ENCODE measurements at regions not wholly inside any gene's neighbourhood (a gene's known extent, or its start where the extent isn't known, plus 50 kb on each side); places are given as distances from the start of the nearest gene placed in this dataset.

GRCh38 chr2:6089474-6089873, 397.3 kb downstream of the SOX11 start:
- Histone ChIP-seq H3K79me2 (ENCODE audit: control insufficient read depth in 1 of 2, insufficient read depth in 2 of 2, low read length in 2 of 2) (no peaks in the 10 kb centered on the region), H2BK120ac (replicated peaks; ENCODE audit: low read depth, low read length) (no peak overlapping the region), H3K36me3 (ENCODE audit: control insufficient read depth in 2 of 4, insufficient read depth in 4 of 4, low read length in 3 of 4) (no peaks in the 10 kb centered on the region), H3K4me2 (ENCODE audit: insufficient read depth in 1 of 2, low read depth in 2 of 2, low read length in 2 of 2) (peak overlapping the region in 1 of 2 experiments; percentile 17; a peak in 1 of 4 replicates), H3K18ac (ENCODE audit: extremely low read depth, low read length) (no peak overlapping the region), H3K4me3 (ENCODE audit: extremely low read depth in 1 of 4, insufficient read depth in 2 of 4, low read depth in 3 of 4, low read length in 4 of 4) (no peak overlapping the region), H2AK5ac (ENCODE audit: low read depth, low read length) (no peak overlapping the region), H4K5ac (ENCODE audit: insufficient read length, low read depth, low read length) (no peak overlapping the region), H2AFZ (ENCODE audit: low read length) (no peak overlapping the region), H3K9me3 (ENCODE audit: insufficient read depth in 2 of 2, low read depth in 1 of 2, low read length in 1 of 2) (peaks cover 17 to 18% of the 10 kb centered on the region in 2 experiments), H3K23me2 (ENCODE audit: low read depth, low read length) (no peaks in the 10 kb centered on the region), H3K9ac (replicated peaks in 1 of 4; ENCODE audit: extremely low read depth in 1 of 4, low read depth in 3 of 4, low read length in 3 of 4) (no peak overlapping the region), H3K14ac (ENCODE audit: insufficient read length) (no peak overlapping the region), H3K56ac (replicated peaks; ENCODE audit: insufficient read length, low read depth, low read length) (no peak overlapping the region), H2BK20ac (ENCODE audit: low read length) (no peak overlapping the region), H3K23ac (ENCODE audit: insufficient read length) (no peak overlapping the region), H2BK5ac (ENCODE audit: low read depth, low read length) (no peak overlapping the region), H3K27me3 (replicated peaks in 1 of 4; ENCODE audit: control insufficient read depth in 3 of 4, extremely low read depth in 1 of 4, insufficient read depth in 3 of 4, low read length in 3 of 4) (no peaks in the 10 kb centered on the region), H2BK15ac (ENCODE audit: low read length) (no peak overlapping the region), H3K4me1 (replicated peaks in 1 of 4; ENCODE audit: control insufficient read depth in 3 of 4, insufficient read depth in 4 of 4, low read length in 3 of 4) (peaks cover 0 to 3% (median under 1%) of the 10 kb centered on the region in 4 experiments; a peak in 3 of 7 replicates), H3K79me1 (ENCODE audit: low read depth, low read length) (no peaks in the 10 kb centered on the region), H3K27ac (ENCODE audit: low read depth, low read length) (no peak overlapping the region), H4K8ac (ENCODE audit: extremely low read depth, insufficient read depth, low read length) (no peak overlapping the region), H4K91ac (replicated peaks; ENCODE audit: insufficient read length, low read length) (no peak overlapping the region), H4K20me1 (replicated peaks in 1 of 2; ENCODE audit: control insufficient read depth in 1 of 2, insufficient read depth in 2 of 2, low read length in 2 of 2) (no peaks in the 10 kb centered on the region), H3K4ac (replicated peaks; ENCODE audit: insufficient read length, low read depth, low read length) (no peak overlapping the region), H2BK12ac (ENCODE audit: low read depth, low read length) (no peak overlapping the region)
- ChIA-PET POLR2A (ENCODE audit: partially characterized antibody) (no interaction called here), CTCF (ENCODE audit: partially characterized antibody) (interaction anchor here (0.9 kb wide), 1 partner anchor 136 kb away, joined by 3 read pairs; no protein-coding TSS in a partner anchor)
- FAIRE-seq, result no peak
- WGBS, 2 experiments (ENCODE audit: extremely low coverage in 1 of 2, insufficient coverage in 1 of 2, insufficient read length in 1 of 2, insufficient replicate concordance in 2 of 2, low coverage in 1 of 2, low lambda C conversion rate in 2 of 2, missing lambda C conversion rate in 1 of 2), result 69% methylated on average over 3 of the region's 3 CpGs; no CpG with 5 or more reads in 1 of the 2 experiments
- DNase-seq (ENCODE audit: low read depth in 1 of 2, low spot score in 2 of 2), result no peak
- no peak for TF ChIP-seq KDM1A (IDR thresholded peaks at IDR 0.05; ENCODE audit: borderline replicate concordance, low read length)
- TF ChIP-seq, protein P1, sequence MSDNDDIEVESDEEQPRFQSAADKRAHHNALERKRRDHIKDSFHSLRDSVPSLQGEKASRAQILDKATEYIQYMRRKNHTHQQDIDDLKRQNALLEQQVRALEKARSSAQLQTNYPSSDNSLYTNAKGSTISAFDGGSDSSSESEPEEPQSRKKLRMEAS (IDR thresholded peaks at IDR 0.05), result no peak

Measured in H1 (cell line).